SK-N-SH (cell line): ENCODE measurements at regions not wholly inside any gene's neighbourhood (a gene's known extent, or its start where the extent isn't known, plus 50 kb on each side); places are given as distances from the start of the nearest gene placed in this dataset.

Experiments
- CTCF ChIP-seq: fragments of 200-600 bp; sonication (generic); IDR thresholded peaks from 2 replicates; pipeline ENCODE4 v1.6.1; 2017; ENCODE audit warnings: antibody characterized with exemption, mild to moderate bottlenecking, moderate library complexity
- EP300 ChIP-seq, 2 experiments: IDR thresholded peaks; 2 replicates each; pipeline versions ENCODE4 v1.4.0 to v1.6.1; 2012; ENCODE audit warnings: borderline replicate concordance in 1 of 2, low read depth in 1 of 2, low read length in 1 of 2
- FOXJ3 ChIP-seq: sonication (generic); formaldehyde crosslinking; IDR thresholded peaks from 2 replicates; pipeline ENCODE4 v1.5.1; 2020; ENCODE audit warnings: mild to moderate bottlenecking, missing genetic modification reagents
- GABPA ChIP-seq: IDR thresholded peaks from 2 replicates; pipeline ENCODE4 v1.4.0; 2012; ENCODE audit warnings: low read depth, mild to moderate bottlenecking
- MAX ChIP-seq: IDR thresholded peaks from 2 replicates; pipeline ENCODE4 v1.4.0; 2012; ENCODE audit warnings: low read depth
- MXI1 ChIP-seq: IDR thresholded peaks from 2 replicates; pipeline ENCODE4 v1.6.1; 2012; ENCODE audit warnings: mild to moderate bottlenecking, low read depth, low read length, improper control_type of control experiment
- NRF1 ChIP-seq: IDR thresholded peaks from 2 replicates; pipeline ENCODE4 v1.6.1; 2012; ENCODE audit warnings: low read depth, mild to moderate bottlenecking, low read length
- POLR2AphosphoS5 ChIP-seq: IDR thresholded peaks from 2 replicates; pipeline ENCODE4 v1.6.1; 2012; ENCODE audit warnings: low read depth, low read length
- RAD21 ChIP-seq: IDR thresholded peaks from 2 replicates; pipeline ENCODE4 v1.6.1; 2012; ENCODE audit warnings: mild to moderate bottlenecking, low read length
- RCOR1 ChIP-seq: fragments of 150-350 bp; IDR thresholded peaks from 2 replicates; pipeline ENCODE4 v1.6.1; 2017; ENCODE audit warnings: antibody characterized with exemption, low read length
- RFX5 ChIP-seq: IDR thresholded peaks from 2 replicates; pipeline ENCODE4 v1.6.1; 2012; ENCODE audit warnings: mild to moderate bottlenecking, improper control_type of control experiment, low read length
- RXRA ChIP-seq: IDR thresholded peaks from 2 replicates; pipeline ENCODE4 v1.4.0; 2012; ENCODE audit warnings: low read depth, mild to moderate bottlenecking, borderline replicate concordance
- SMC3 ChIP-seq: IDR thresholded peaks from 2 replicates; pipeline ENCODE4 v1.6.1; 2012; ENCODE audit warnings: low read depth, low read length, improper control_type of control experiment
- USF2 ChIP-seq: fragments of 150-350 bp; IDR thresholded peaks from 2 replicates; pipeline ENCODE4 v1.6.1; 2017; ENCODE audit warnings: antibody characterized with exemption, low read length, low read depth, borderline replicate concordance

GRCh38 chr4:140211693-140212092, 57.7 kb upstream of the MAML3 start:
- no peak for TF ChIP-seq CTCF
- no peak for TF ChIP-seq NRF1
- TF ChIP-seq FOXJ3 (CRISPR knock-in tag): no peak
- no peak for TF ChIP-seq RAD21
- no peak for TF ChIP-seq RCOR1
- no peak for TF ChIP-seq EP300 (IDR thresholded peaks at IDR 0.05; ENCODE audit: borderline replicate concordance in 1 of 2, low read depth in 1 of 2, low read length in 1 of 2)
- TF ChIP-seq POLR2AphosphoS5: no peak
- TF ChIP-seq GABPA: no peak
- no peak for TF ChIP-seq MXI1
- no peak for TF ChIP-seq SMC3
- no peak for TF ChIP-seq MAX
- no peak for TF ChIP-seq RXRA
- TF ChIP-seq RFX5: no peak
- no peak for TF ChIP-seq USF2
